HG03565 (cell line): ENCODE measurements at regions not wholly inside any gene's neighbourhood (a gene's known extent, or its start where the extent isn't known, plus 50 kb on each side); places are given as distances from the start of the nearest gene placed in this dataset.

Experiments used
- ATAC-seq: cut with Tn5 transposase; IDR thresholded peaks from one replicate; pipeline ENCODE4 v1.9.1; 2021; ENCODE audit warnings: mild to moderate bottlenecking, moderate library complexity; ENCODE audit not compliant: unreplicated experiment

- no peak for ATAC-seq
These were observed 326.2 kb upstream of the PLXNA2 start for GRCh38 chr1:208570362-208570761.

GRCh38 chr1:208576425-208576824, 332.2 kb upstream of the PLXNA2 start:
- ATAC-seq = no peak

GRCh38 chr1:208577381-208577905, 333.3 kb upstream of the PLXNA2 start:
- ATAC-seq = no peak

- ATAC-seq = no peak
These were observed 337.0 kb upstream of the PLXNA2 start for GRCh38 chr1:208581209-208581608.

GRCh38 chr1:208581667-208582066, 337.5 kb upstream of the PLXNA2 start:
- ATAC-seq = no peak

GRCh38 chr1:208584167-208584755, 340.1 kb upstream of the PLXNA2 start:
- ATAC-seq = no peak

GRCh38 chr1:208587110-208587509, 342.9 kb upstream of the PLXNA2 start:
- ATAC-seq = peak; percentile 94

GRCh38 chr1:208593306-208594006, 349.3 kb upstream of the PLXNA2 start:
- no peak for ATAC-seq

GRCh38 chr1:208595236-208595635, 351.1 kb upstream of the PLXNA2 start:
- no peak for ATAC-seq

- ATAC-seq = no peak
These were observed 351.6 kb upstream of the PLXNA2 start for GRCh38 chr1:208595745-208596144.

- ATAC-seq = no peak
These were observed 353.4 kb upstream of the PLXNA2 start for GRCh38 chr1:208597571-208597970.

- no peak for ATAC-seq
These were observed 353.8 kb upstream of the PLXNA2 start for GRCh38 chr1:208598021-208598420.

GRCh38 chr1:208599063-208599462, 354.9 kb upstream of the PLXNA2 start:
- no peak for ATAC-seq

GRCh38 chr1:208600456-208601190, 356.4 kb upstream of the PLXNA2 start:
- no peak for ATAC-seq

- no peak for ATAC-seq
These were observed 357.4 kb upstream of the PLXNA2 start for GRCh38 chr1:208601561-208601960.

- no peak for ATAC-seq
These were observed 359.5 kb upstream of the PLXNA2 start for GRCh38 chr1:208603721-208604120.

GRCh38 chr1:208604295-208604694, 360.1 kb upstream of the PLXNA2 start:
- ATAC-seq = peak; percentile 98

GRCh38 chr1:208606959-208607358, 362.8 kb upstream of the PLXNA2 start:
- no peak for ATAC-seq

GRCh38 chr1:208607616-208608015, 363.4 kb upstream of the PLXNA2 start:
- no peak for ATAC-seq

GRCh38 chr1:208614610-208615009, 370.4 kb upstream of the PLXNA2 start:
- ATAC-seq = no peak

GRCh38 chr1:208615371-208615770, 371.2 kb upstream of the PLXNA2 start:
- no peak for ATAC-seq

GRCh38 chr1:208616776-208617175, 372.6 kb upstream of the PLXNA2 start:
- ATAC-seq = no peak
